ENCODE measurements at regions not wholly inside any gene's neighbourhood (a gene's known extent, or its start where the extent isn't known, plus 50 kb on each side); places are given as distances from the start of the nearest gene placed in this dataset.

- TF ChIP-seq POLR2AphosphoS5 (IDR thresholded peaks at IDR 0.05; ENCODE audit: borderline replicate concordance, low read depth, low read length) (no peak), EZH2 (IDR thresholded peaks at IDR 0.05) (no peak)
Measured at GRCh38 chr16:52742608-52743170, 195.7 kb upstream of the TOX3 start.
